ENCODE measurements at regions not wholly inside any gene's neighbourhood (a gene's known extent, or its start where the extent isn't known, plus 50 kb on each side); places are given as distances from the start of the nearest gene placed in this dataset.

GRCh38 chr2:212898011-212898410, 253.4 kb downstream of the IKZF2 start:
- no peak for TF ChIP-seq CTCF (IDR thresholded peaks at IDR 0.05)
- no peak for TF ChIP-seq POLR2A (IDR thresholded peaks at IDR 0.05)
